ENCODE measurements at regions not wholly inside any gene's neighbourhood (a gene's known extent, or its start where the extent isn't known, plus 50 kb on each side); places are given as distances from the start of the nearest gene placed in this dataset.

DNA sequence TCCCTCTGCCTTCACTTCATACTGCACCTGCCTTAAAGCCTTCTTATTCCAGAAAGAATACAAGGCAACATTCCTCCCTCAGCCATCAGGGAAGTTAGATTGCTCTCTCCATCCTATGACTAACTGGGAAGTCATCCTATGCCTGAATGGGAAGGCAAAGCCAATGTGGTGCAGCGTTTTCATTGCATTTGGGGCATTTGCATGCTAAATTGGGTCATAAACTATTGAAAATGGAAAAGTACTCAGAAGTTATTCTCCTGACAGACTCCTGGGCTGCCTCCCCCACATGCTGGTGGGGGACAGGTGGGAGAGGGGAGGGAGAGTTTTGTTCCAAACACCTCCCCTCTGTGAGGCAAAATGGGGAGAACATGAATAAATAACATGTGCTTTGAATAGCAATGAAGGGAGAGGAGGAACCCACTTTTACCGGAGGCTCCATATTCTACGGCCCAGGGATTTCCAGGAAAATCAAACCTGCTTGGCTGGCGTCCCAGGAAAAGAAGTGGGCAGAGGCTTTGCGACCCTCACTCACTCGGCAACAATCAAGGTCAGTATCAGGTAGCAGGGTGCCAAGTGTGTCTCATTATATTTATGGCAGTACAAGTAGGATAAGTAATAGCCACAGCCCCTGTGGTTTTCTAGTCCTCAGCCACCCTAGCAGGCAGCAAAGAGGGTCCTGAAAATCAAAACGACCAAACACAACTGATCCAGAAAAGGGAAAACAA, 84.1 kb downstream of the BOD1L2 start:
- TF ChIP-seq CTCF (IDR thresholded peaks at IDR 0.05) (no peak), FOXJ3 (CRISPR knock-in tag; IDR thresholded peaks at IDR 0.05) (no peak), MAX (IDR thresholded peaks at IDR 0.05; ENCODE audit: low read depth) (no peak), REST (IDR thresholded peaks at IDR 0.05; ENCODE audit: low read depth, low read length) (no peak), NRF1 (IDR thresholded peaks at IDR 0.05; ENCODE audit: low read depth, low read length) (no peak), MEF2A (IDR thresholded peaks at IDR 0.05; ENCODE audit: borderline replicate concordance, low read depth) (no peak), YY1 (IDR thresholded peaks at IDR 0.05; ENCODE audit: low read depth) (no peak), ZBTB33 (IDR thresholded peaks at IDR 0.05; ENCODE audit: borderline replicate concordance, low read depth) (no peak), RAD21 (IDR thresholded peaks at IDR 0.05; ENCODE audit: low read length) (no peak), ELF1 (IDR thresholded peaks at IDR 0.05) (no peak), SMC3 (IDR thresholded peaks at IDR 0.05; ENCODE audit: low read depth, low read length) (no peak), TCF12 (IDR thresholded peaks at IDR 0.05) (no peak)
- TF ChIP-seq, protein P1, sequence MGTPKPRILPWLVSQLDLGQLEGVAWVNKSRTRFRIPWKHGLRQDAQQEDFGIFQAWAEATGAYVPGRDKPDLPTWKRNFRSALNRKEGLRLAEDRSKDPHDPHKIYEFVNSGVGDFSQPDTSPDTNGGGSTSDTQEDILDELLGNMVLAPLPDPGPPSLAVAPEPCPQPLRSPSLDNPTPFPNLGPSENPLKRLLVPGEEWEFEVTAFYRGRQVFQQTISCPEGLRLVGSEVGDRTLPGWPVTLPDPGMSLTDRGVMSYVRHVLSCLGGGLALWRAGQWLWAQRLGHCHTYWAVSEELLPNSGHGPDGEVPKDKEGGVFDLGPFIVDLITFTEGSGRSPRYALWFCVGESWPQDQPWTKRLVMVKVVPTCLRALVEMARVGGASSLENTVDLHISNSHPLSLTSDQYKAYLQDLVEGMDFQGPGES (IDR thresholded peaks at IDR 0.05; ENCODE audit: low read depth, low read length), result no peak
- TF ChIP-seq, protein P2, sequence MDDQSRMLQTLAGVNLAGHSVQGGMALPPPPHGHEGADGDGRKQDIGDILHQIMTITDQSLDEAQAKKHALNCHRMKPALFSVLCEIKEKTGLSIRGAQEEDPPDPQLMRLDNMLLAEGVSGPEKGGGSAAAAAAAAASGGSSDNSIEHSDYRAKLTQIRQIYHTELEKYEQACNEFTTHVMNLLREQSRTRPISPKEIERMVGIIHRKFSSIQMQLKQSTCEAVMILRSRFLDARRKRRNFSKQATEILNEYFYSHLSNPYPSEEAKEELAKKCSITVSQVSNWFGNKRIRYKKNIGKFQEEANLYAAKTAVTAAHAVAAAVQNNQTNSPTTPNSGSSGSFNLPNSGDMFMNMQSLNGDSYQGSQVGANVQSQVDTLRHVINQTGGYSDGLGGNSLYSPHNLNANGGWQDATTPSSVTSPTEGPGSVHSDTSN (IDR thresholded peaks at IDR 0.05), result no peak
